ENCODE measurements at regions not wholly inside any gene's neighbourhood (a gene's known extent, or its start where the extent isn't known, plus 50 kb on each side); places are given as distances from the start of the nearest gene placed in this dataset.

DNA sequence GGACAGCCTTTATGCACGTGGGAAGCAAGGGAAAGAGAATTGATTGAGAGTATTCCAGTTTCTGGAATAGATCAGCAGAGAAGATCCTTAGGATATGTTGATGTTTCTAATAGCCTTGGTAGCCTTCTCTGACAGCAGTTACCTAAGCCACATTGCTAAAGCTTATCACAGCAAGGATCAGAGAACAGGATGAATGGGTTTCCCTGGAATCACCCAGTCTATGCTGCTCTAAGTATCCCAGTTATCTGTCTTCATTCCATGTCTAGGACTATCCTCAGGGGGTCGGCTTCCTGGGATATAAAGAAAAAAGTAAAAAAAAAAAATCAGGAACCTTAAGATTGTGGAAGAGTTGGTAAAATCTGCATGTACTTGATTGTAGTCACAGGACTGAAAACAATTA is 352.0 kb upstream of the AKR1E2 start:
- H3K4me3 ChIP-seq (ENCODE audit: low read depth, low read length): no peak overlapping the region
- TF ChIP-seq, protein P1, sequence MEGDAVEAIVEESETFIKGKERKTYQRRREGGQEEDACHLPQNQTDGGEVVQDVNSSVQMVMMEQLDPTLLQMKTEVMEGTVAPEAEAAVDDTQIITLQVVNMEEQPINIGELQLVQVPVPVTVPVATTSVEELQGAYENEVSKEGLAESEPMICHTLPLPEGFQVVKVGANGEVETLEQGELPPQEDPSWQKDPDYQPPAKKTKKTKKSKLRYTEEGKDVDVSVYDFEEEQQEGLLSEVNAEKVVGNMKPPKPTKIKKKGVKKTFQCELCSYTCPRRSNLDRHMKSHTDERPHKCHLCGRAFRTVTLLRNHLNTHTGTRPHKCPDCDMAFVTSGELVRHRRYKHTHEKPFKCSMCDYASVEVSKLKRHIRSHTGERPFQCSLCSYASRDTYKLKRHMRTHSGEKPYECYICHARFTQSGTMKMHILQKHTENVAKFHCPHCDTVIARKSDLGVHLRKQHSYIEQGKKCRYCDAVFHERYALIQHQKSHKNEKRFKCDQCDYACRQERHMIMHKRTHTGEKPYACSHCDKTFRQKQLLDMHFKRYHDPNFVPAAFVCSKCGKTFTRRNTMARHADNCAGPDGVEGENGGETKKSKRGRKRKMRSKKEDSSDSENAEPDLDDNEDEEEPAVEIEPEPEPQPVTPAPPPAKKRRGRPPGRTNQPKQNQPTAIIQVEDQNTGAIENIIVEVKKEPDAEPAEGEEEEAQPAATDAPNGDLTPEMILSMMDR (conservative IDR thresholded peaks at IDR 0.05; ENCODE audit: low read depth, low read length): no peak
- DNase-seq (ENCODE audit: low read depth): no peak

DNA sequence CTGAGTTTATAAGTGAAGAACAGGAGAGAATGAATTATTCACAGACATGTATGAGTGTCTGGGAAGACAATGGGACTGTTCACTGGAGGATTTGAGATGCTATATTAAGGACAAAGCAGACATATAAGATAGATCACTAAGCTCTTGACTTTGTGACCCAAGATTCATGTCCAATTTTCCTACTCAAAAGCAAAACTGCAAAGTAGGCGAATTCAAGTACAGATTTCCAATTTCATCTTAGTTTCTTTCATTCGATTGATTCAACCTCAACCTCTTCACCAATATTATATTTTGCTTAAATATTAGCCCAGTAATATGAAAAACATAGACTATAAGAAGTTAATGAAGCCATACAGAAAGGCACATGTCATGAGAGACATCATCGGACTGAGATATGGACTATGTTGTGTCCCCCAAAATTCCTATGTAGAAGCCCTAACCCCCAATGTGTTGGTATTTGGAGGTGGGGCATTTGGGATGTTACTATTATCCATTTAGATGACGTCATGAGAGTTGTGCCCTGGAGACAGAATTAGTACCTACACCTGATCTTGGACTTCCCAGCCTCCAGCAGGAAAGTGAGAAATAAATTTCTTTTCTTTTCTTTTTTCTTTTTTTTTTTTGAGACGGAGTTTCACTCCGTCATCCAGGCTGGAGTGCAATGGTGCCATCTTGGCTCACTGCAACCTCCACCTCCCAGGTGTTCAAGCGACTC is 353.7 kb upstream of the AKR1E2 start:
- no peak overlapping the region for H3K4me3 ChIP-seq (ENCODE audit: low read depth, low read length)
- TF ChIP-seq, protein P1 (conservative IDR thresholded peaks at IDR 0.05; ENCODE audit: low read depth, low read length): no peak
- no peak for DNase-seq (ENCODE audit: low read depth)

- H3K4me3 ChIP-seq (ENCODE audit: low read depth, low read length): no peak overlapping the region
- TF ChIP-seq, protein P1 (conservative IDR thresholded peaks at IDR 0.05; ENCODE audit: low read depth, low read length): no peak
- no peak for DNase-seq (ENCODE audit: low read depth)
Observed at GRCh38 chr10:4470231-4470835, 355.7 kb upstream of the AKR1E2 start.

GRCh38 chr10:4467481-4467880 is 358.5 kb upstream of the AKR1E2 start:
- TF ChIP-seq, protein P1 (conservative IDR thresholded peaks at IDR 0.05; ENCODE audit: low read depth, low read length): no peak
- no peak overlapping the region for H3K4me3 ChIP-seq (ENCODE audit: low read depth, low read length)
- no peak for DNase-seq (ENCODE audit: low read depth)

DNA sequence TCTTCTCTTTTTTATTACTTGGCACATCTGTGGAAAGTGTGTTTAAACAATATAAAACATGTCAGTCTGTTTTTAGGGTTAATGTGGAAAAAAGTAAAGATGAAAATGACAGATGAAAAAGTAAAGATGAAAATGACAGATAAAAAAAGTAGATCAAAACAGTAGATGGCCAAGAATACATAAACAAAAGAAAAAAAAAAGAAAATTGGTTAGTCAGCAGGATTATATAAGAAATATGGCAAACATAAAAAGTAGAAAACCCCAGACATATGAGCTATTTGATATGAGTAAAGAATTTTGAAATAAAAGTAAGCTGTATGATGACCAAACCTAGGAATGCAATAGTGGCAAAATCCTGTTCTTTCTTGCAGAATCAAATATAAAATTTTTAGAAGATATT is 365.7 kb upstream of the AKR1E2 start:
- DNase-seq (ENCODE audit: low read depth): no peak
- TF ChIP-seq, protein P1 (conservative IDR thresholded peaks at IDR 0.05; ENCODE audit: low read depth, low read length): no peak

GRCh38 chr10:4459531-4459930 is 366.5 kb upstream of the AKR1E2 start:
- H3K4me3 ChIP-seq (ENCODE audit: low read depth, low read length): no peak overlapping the region
- no peak for DNase-seq (ENCODE audit: low read depth)
- TF ChIP-seq, protein P1 (conservative IDR thresholded peaks at IDR 0.05; ENCODE audit: low read depth, low read length): no peak

More for the DNA sequence above, 365.7 kb upstream of the AKR1E2 start:
- H3K4me3 ChIP-seq (ENCODE audit: low read depth, low read length): no peak overlapping the region

DNA sequence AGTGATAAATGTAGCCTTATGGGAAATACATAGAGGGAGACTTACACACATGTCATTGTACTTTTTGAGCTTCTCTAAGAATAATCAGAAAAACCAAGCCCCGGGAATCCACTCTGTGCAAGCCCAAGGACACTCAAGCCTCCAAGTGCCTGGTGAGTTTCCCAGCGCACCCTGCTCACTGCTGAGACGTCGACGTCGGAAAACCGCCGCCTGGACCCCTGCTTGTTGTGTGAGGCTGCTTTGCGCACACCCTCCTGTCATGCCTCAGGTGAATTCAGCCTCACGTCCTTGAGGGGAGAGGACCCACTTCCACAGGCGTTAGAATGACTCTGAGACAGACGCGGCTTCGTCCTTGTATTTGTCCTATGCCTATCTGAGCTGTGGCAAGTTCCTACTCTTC is 368.4 kb upstream of the AKR1E2 start:
- no peak for DNase-seq (ENCODE audit: low read depth)
- H3K4me3 ChIP-seq (ENCODE audit: low read depth, low read length): no peak overlapping the region
- TF ChIP-seq, protein P1 (conservative IDR thresholded peaks at IDR 0.05; ENCODE audit: low read depth, low read length): no peak
